Epithelial cell of prostate (primary cell): ENCODE measurements at regions not wholly inside any gene's neighbourhood (a gene's known extent, or its start where the extent isn't known, plus 50 kb on each side); places are given as distances from the start of the nearest gene placed in this dataset.
A peak's percentile ranks its signal among the peaks of the same experiment; 100 is the strongest.
"Not testable (repeated sequence)": the region's sequence is repeated elsewhere in the genome, so short reads cannot be mapped to it uniquely, and the experiment has no call there.

Source experiments
- DNase-seq: peaks from one replicate; pipeline ENCODE4 v3.0.0-alpha.2; 2011; ENCODE audit warnings: low read depth, low spot score
- H3K27ac ChIP-seq: fragments of 450-650 bp; 2 replicates; pipeline ENCODE4 v1.5.1; 2017; ENCODE audit warnings: mild to moderate bottlenecking

GRCh38 chr7:94301024-94301586, 93.6 kb upstream of the COL1A2 start:
- peak; percentile 49 for DNase-seq
- peak overlapping the region; percentile 35 for H3K27ac ChIP-seq

GRCh38 chr7:94303118-94303517, 91.6 kb upstream of the COL1A2 start:
- DNase-seq, result no peak
- H3K27ac ChIP-seq, result no peak overlapping the region

- no peak overlapping the region for H3K27ac ChIP-seq
- DNase-seq, result no peak
Measured at GRCh38 chr7:94303695-94304094, 91.0 kb upstream of the COL1A2 start.

GRCh38 chr7:94304878-94305277, 89.8 kb upstream of the COL1A2 start:
- no peak for DNase-seq
- H3K27ac ChIP-seq, result no peak overlapping the region

- no peak overlapping the region for H3K27ac ChIP-seq
- no peak for DNase-seq
Measured at GRCh38 chr7:94305836-94306235, 88.9 kb upstream of the COL1A2 start.

GRCh38 chr7:94307399-94308048, 87.2 kb upstream of the COL1A2 start:
- H3K27ac ChIP-seq, result no peak overlapping the region
- no peak for DNase-seq

GRCh38 chr7:94311515-94311914, 83.2 kb upstream of the COL1A2 start:
- no peak overlapping the region for H3K27ac ChIP-seq
- DNase-seq, result no peak

- DNase-seq, result no peak
- no peak overlapping the region for H3K27ac ChIP-seq
Measured at GRCh38 chr7:94313926-94314325, 80.8 kb upstream of the COL1A2 start.

GRCh38 chr7:94314413-94315410, 80.0 kb upstream of the COL1A2 start:
- DNase-seq, result no peak
- H3K27ac ChIP-seq, result no peak overlapping the region

- H3K27ac ChIP-seq, DNase-seq: not testable (repeated sequence)
Measured at GRCh38 chr7:94321138-94321537, 73.6 kb upstream of the COL1A2 start.

GRCh38 chr7:94323844-94324243, 70.9 kb upstream of the COL1A2 start:
- no peak overlapping the region for H3K27ac ChIP-seq
- no peak for DNase-seq

GRCh38 chr7:94324380-94325121, 70.1 kb upstream of the COL1A2 start:
- DNase-seq, result no peak
- no peak overlapping the region for H3K27ac ChIP-seq

- DNase-seq, result no peak
- H3K27ac ChIP-seq, result no peak overlapping the region
Measured at GRCh38 chr7:94325122-94325475, 69.6 kb upstream of the COL1A2 start.

GRCh38 chr7:94330269-94331020, 64.2 kb upstream of the COL1A2 start:
- DNase-seq, result no peak
- no peak overlapping the region for H3K27ac ChIP-seq

GRCh38 chr7:94332571-94332970, 62.1 kb upstream of the COL1A2 start:
- peak; percentile 5 for DNase-seq
- no peak overlapping the region for H3K27ac ChIP-seq

- H3K27ac ChIP-seq, result no peak overlapping the region
- peak; percentile 27 for DNase-seq
Measured at GRCh38 chr7:94333810-94334209, 60.9 kb upstream of the COL1A2 start.

GRCh38 chr7:94335586-94335985, 59.1 kb upstream of the COL1A2 start:
- peak; percentile 58 for DNase-seq
- peak overlapping the region; percentile 86 for H3K27ac ChIP-seq

GRCh38 chr7:94336009-94336408, 58.7 kb upstream of the COL1A2 start:
- H3K27ac ChIP-seq, result peak overlapping the region; percentile 86
- peak; percentile 12 for DNase-seq

- peak; percentile 40 for DNase-seq
- H3K27ac ChIP-seq, result no peak overlapping the region
Measured at GRCh38 chr7:94338921-94339371, 55.7 kb upstream of the COL1A2 start.

GRCh38 chr7:94344826-94345225, 49.9 kb upstream of the COL1A2 start:
- DNase-seq, result no peak

More at GRCh38 chr7:94344826-94345225, 49.9 kb upstream of the COL1A2 start:
- H3K27ac ChIP-seq, result no peak overlapping the region
